AG04449 (cell line): ENCODE measurements at regions not wholly inside any gene's neighbourhood (a gene's known extent, or its start where the extent isn't known, plus 50 kb on each side); places are given as distances from the start of the nearest gene placed in this dataset.
"Not testable (repeated sequence)": the region's sequence is repeated elsewhere in the genome, so short reads cannot be mapped to it uniquely, and the experiment has no call there.

ENCODE experiments used
- CTCF ChIA-PET: fragments of 350-600 bp; formaldehyde crosslinking; extraction: SDS; loops from one replicate; lab custom pipeline; 2021; ENCODE audit warnings: antibody characterized with exemption; lab: Yijun Ruan, JAX
- POLR2A ChIA-PET: fragments of 400-600, 350-600 bp; formaldehyde crosslinking; extraction: SDS; loops from one replicate; lab custom pipeline; 2020; ENCODE audit warnings: antibody characterized with exemption, inconsistent platforms; lab: Yijun Ruan, JAX
- DNase-seq: peaks from one replicate; pipeline ENCODE4 v3.0.0-alpha.2; 2010; ENCODE audit warnings: low read depth, low spot score
- H3K4me3 ChIP-seq: 2 replicates; pipeline ENCODE4 v1.5.1; 2011; ENCODE audit warnings: low read depth, mild to moderate bottlenecking, control low read depth, low read length
- TF ChIP-seq, protein P1 (sequence below): IDR thresholded peaks from one replicate; pipeline ENCODE4 v1.5.1; 2011; ENCODE audit warnings: mild to moderate bottlenecking, moderate library complexity, low read length, control low read depth, inconsistent platforms; ENCODE audit not compliant: insufficient read depth; ENCODE audit errors: missing control alignments

DNA sequence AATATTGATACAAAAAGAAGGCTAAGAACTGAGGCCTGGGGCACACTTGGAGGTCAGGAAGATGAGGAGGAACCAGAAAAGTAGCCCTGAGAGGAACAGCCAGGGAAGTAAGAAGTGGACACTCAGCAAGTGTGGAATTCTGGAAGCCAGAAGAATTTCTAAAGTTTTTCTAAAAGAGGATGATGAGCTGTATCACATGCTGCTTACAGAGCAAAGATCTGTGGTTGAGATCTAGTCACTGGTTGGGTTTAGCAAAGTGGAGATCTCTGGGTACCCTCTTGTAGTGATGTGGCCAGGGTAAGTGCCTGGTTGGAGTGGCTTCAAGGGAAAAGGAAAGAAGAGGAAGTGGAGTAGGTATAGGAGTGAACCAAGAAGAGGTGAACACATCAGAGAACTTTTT, 95.4 kb upstream of the DAZL start:
- POLR2A ChIA-PET, result no interaction called here
- H3K4me3 ChIP-seq, result no peak overlapping the region
- CTCF ChIA-PET, result no interaction called here
- no peak for DNase-seq
- TF ChIP-seq, protein P1, sequence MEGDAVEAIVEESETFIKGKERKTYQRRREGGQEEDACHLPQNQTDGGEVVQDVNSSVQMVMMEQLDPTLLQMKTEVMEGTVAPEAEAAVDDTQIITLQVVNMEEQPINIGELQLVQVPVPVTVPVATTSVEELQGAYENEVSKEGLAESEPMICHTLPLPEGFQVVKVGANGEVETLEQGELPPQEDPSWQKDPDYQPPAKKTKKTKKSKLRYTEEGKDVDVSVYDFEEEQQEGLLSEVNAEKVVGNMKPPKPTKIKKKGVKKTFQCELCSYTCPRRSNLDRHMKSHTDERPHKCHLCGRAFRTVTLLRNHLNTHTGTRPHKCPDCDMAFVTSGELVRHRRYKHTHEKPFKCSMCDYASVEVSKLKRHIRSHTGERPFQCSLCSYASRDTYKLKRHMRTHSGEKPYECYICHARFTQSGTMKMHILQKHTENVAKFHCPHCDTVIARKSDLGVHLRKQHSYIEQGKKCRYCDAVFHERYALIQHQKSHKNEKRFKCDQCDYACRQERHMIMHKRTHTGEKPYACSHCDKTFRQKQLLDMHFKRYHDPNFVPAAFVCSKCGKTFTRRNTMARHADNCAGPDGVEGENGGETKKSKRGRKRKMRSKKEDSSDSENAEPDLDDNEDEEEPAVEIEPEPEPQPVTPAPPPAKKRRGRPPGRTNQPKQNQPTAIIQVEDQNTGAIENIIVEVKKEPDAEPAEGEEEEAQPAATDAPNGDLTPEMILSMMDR, result no peak

DNA sequence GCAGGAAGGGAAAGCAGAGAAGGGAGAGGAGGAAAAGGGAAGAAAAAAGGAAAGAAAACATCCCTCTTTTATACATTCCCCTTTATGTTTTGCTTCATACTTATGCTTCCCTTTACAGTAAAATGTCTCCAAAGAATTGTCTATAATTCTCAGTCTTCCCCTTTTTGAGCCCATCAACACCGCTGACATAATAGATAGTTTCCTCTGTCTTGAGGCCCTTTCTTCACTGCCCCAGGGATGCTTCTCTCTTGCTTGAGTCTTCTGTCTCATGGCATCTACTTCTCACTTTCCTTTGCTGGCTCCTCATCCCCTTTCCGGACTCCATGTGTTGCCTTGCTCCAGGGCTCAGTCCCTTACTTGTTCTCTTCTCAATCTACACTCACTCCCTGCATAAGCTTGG, 99.7 kb upstream of the DAZL start:
- TF ChIP-seq, protein P1, result no peak
- DNase-seq, result no peak
- POLR2A ChIA-PET, result no interaction called here
- CTCF ChIA-PET, result no interaction called here
- H3K4me3 ChIP-seq, result no peak overlapping the region

DNA sequence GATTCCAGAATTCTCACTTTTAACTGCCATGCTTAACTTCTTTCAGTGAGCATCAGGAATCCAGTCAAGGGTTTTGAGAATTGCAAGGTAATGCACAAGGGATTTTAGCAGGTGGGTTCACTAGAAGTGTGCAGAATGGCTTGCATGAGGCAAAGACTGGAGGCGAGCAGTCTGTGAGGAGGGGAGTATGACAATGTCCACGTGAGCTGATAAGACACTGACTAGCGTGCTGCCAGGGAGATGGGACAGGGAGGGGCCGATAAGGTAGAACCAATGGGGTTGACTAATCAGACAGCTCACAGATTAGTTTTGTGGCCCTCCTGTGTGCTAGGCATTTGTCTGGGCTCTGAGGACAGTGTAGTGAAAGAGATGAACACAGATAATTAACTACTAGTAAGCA, 102.0 kb upstream of the DAZL start:
- ChIA-PET CTCF (interaction anchor here (1.1 to 1.4 kb wide), 2 partner anchors 9 to 106 kb away, joined by 3 read pairs; no protein-coding TSS in a partner anchor), POLR2A (no interaction called here)
- no peak overlapping the region for H3K4me3 ChIP-seq
- TF ChIP-seq, protein P1, result no peak
- DNase-seq, result no peak

DNA sequence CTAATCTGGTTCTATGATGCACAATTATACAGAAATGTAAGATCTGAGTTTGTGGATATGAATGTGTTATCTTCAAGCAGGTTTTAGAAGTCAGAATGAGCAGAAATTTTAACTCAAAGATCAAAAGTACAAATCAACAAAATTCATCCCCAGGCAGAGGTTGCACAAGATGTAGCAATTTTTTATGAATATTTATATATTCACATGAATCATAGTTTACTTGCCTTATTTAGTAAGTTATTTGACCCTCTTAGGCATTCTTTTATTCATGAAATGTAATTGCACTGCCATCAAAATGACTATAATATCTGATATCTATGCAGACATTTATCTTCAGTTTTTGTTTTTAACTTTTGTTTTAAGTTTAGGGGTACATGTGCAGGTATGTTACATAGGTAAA, 103.1 kb upstream of the DAZL start:
- CTCF ChIA-PET, result no interaction called here
- no peak overlapping the region for H3K4me3 ChIP-seq
- DNase-seq, result no peak
- POLR2A ChIA-PET, result no interaction called here
- TF ChIP-seq, protein P1, result no peak

DNA sequence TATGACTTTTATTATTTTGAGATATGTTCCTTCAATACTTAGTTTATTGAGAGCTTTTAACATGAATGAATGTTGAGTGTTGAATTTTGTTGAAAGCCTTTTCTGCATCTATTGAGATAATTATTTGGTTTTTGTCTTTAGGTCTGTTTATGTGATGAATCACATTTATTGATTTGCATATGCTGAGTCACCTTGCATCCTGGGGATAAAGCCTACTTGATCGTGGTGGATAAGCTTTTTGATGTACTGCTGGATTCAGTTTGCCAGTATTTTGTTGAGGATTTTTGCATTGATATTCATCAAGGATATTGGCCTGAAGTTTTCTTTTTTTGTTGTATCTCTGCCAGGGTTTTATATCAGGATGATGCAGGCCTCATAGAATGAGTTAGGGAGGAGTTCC, 106.5 kb upstream of the DAZL start:
- H3K4me3 ChIP-seq, POLR2A ChIA-PET, CTCF ChIA-PET, DNase-seq: not testable (repeated sequence)

DNA sequence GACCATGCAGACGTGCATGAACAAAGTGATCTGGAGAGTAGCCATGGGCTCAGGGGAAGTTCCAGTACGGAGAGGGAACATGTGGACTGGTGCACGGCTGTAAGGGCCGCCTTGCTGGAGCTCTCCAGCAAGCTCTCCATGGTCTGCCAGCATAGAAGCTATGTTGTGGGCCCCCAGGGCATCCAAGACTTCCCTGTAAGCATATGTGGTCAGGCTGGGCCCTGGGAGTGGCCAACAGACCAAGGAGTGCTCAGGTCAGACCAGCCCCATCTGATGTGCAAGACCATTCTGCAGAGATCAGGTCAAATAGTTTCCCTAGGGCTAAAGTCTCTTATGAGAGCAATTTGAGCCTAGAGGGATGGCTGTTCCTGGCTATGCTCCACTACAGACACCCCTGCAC, 110.1 kb upstream of the DAZL start:
- POLR2A ChIA-PET, result no interaction called here
- CTCF ChIA-PET, result interaction anchor here (1.2 kb wide), 1 partner anchor 10 kb away, joined by 3 read pairs; no protein-coding TSS in a partner anchor
- no peak overlapping the region for H3K4me3 ChIP-seq
- DNase-seq, result no peak
- TF ChIP-seq, protein P1, result no peak

DNA sequence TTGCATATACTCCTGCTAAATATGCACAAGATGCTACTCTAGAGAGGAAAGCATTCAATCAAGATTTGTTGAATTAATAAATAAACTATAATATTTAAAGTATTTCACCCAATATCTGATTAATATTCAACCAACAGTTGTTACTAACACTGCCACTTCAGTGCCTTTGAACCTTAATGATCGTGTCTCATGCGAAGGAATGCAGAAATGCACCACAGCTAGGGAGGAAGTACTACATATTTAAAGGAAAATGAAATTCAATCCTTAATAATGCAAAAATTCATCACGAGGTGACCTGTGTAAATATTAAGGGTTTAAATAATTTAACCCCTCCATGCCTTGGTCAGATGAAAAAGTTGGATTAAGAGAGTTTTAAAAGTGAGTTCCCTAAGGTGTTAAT, 114.2 kb upstream of the DAZL start:
- CTCF ChIA-PET, result no interaction called here
- POLR2A ChIA-PET, result no interaction called here

More for the DNA sequence above, 114.2 kb upstream of the DAZL start:
- no peak for DNase-seq
- TF ChIP-seq, protein P1, result no peak
- H3K4me3 ChIP-seq, result no peak overlapping the region
